Fibroblast of pulmonary artery (primary cell): ENCODE measurements at regions not wholly inside any gene's neighbourhood (a gene's known extent, or its start where the extent isn't known, plus 50 kb on each side); places are given as distances from the start of the nearest gene placed in this dataset.

Experiments
- DNase-seq: peaks from one replicate; pipeline ENCODE4 v3.0.0-alpha.2; 2010; ENCODE audit warnings: low read depth
- H3K4me3 ChIP-seq: replicated peaks from 2 replicates; pipeline ENCODE4 v1.5.1; 2011; ENCODE audit warnings: low read depth, mild to moderate bottlenecking, control low read depth, low read length, moderate library complexity
- CTCF ChIP-seq: IDR thresholded peaks from 2 replicates; pipeline ENCODE4 v1.5.1; 2011; ENCODE audit warnings: mild to moderate bottlenecking, control low read depth, low read length, inconsistent platforms; ENCODE audit errors: missing control alignments

DNA sequence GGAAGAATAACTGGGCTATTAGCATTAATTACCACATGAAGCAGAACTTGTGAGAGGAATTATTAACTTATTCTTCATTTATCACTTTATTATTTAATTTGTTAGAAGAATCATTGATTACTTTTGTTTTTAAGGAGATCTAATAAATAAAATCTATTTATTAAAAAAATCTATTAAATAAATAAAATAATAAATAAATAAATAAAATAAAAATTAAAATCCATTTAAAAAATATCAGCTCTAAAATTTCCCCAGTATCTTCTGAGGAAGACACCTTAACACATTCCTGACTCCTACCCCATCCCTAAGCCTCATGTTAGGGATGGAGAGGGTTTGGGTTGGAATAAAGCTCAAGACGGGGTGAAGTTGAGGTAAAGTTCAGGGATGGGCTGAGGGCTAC lies 231.4 kb downstream of the CLIC5 start:
- H3K4me3 ChIP-seq, result no peak overlapping the region
- TF ChIP-seq CTCF, result no peak
- no peak for DNase-seq

GRCh38 chr6:45783716-45784115 lies 231.9 kb downstream of the CLIC5 start:
- TF ChIP-seq CTCF, result no peak
- DNase-seq, result no peak
- H3K4me3 ChIP-seq, result no peak overlapping the region

- no peak for TF ChIP-seq CTCF
- no peak for DNase-seq
- H3K4me3 ChIP-seq, result no peak overlapping the region
Observed at GRCh38 chr6:45781890-45782289, 233.8 kb downstream of the CLIC5 start.

DNA sequence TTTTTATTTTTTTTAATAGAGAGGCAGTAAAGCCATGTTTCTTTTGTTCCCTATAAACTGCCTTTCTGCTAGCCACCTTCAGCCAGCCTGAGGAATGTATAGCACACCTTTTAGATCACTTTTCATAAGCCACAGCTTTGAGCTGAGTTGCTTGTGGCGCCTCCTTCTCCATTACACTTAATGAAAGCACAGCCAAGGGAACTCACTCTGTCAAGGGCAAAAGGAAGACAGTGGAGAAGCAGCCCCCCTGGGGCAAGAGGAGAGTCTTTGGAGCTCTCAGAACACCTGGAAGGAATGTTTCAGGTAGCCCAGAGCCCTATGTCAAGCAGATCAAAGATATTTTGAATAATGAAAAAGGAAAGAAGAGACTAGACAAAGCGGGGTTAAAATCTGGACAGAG lies 235.1 kb downstream of the CLIC5 start:
- no peak for TF ChIP-seq CTCF
- H3K4me3 ChIP-seq, result no peak overlapping the region
- DNase-seq, result no peak

DNA sequence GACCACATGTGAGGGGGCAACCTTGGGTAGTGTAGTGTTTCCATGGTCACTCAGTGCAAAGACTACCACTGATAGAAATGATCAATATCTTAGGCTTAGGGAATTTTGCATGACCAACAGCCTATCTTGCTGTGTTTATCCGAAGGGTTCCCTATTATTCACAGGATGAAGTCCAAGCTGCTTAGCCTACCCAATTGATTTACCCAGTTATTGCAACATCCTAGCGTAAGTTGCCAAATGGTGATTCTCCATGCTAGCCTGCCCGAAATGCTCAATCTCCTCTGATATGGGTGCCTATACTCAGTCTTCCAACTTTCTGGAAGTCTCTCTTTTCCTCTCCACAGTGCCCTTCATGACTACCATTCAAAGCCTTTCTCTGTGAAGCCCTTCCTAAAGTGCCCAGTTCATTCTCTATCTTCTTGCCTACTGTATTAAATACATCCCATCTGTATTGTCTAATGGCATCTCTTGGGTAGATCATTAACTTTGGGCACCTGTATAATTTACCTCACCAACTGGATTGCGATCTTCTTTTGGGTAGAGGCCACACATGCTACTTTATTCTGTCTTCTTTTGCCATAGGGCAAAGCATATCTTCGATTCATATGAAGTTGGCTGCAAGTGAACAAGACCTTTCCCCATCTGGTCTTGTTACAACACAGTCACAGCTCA lies 240.5 kb downstream of the CLIC5 start:
- no peak overlapping the region for H3K4me3 ChIP-seq
- no peak for TF ChIP-seq CTCF
- no peak for DNase-seq

DNA sequence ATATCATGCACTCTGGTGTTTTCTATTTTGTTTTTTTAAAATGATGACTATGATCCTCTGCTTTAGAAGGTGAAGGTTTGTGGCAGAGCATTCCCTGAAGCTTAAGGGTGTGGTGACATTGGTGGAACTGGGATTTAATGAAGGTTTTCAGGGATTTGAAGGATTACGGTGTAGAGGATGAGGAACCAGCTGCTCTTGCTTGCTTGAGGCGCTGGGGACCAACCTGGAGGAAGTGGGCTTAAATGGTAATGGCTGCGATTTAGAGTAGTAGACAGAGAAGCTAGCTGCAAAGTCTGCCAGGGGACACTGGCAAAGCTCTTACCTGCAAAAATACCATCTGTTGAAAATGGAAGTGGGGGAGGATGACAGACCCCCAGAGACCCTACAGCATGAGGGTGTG lies 241.8 kb downstream of the CLIC5 start:
- DNase-seq, result no peak
- no peak for TF ChIP-seq CTCF
- H3K4me3 ChIP-seq, result no peak overlapping the region

GRCh38 chr6:45772886-45773495 lies 242.7 kb downstream of the CLIC5 start:
- H3K4me3 ChIP-seq, result no peak overlapping the region
- TF ChIP-seq CTCF, result no peak
- no peak for DNase-seq
